Tibial nerve (tissue), 4 donors: ENCODE measurements at regions not wholly inside any gene's neighbourhood (a gene's known extent, or its start where the extent isn't known, plus 50 kb on each side); places are given as distances from the start of the nearest gene placed in this dataset.

Experiments
- EP300 ChIP-seq, 2 donors: sonication (generic); formaldehyde crosslinking; IDR thresholded peaks; one replicate each; pipeline ENCODE4 v1.6.1; 2017; ENCODE audit warnings: antibody characterized with exemption in 2 of 2, mild to moderate bottlenecking in 1 of 2
- TF ChIP-seq, protein P1 (sequence below), 5 experiments: fragments of 200-600 bp in 3 of 5; fragments of 450-650 bp in 2 of 5; sonication (generic) in 3 of 5; IDR thresholded peaks; one replicate each; pipeline ENCODE4 v1.5.1; 2016 to 2019; ENCODE audit warnings: antibody characterized with exemption in 5 of 5, mild to moderate bottlenecking in 3 of 5, moderate library complexity in 2 of 5

DNA sequence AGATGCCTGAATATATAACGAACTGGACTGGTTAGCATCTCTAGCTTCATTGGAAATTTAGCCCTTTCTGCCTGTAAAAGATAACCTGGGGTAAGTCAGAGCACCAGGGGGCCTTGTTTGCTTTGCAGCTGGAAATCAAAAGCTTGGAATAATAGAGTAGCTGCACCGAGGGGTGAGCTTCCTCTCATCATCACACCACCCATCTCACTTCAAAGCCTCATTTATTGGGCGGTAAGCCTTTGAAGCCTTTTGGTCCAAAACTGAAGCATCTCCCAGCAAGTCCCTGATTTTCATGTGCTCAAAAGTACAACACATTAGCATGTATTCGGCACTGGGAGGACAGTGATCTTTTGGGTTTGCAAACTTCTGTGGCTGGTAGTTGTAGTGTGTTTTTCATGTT, 405.1 kb downstream of the FOXO1 start:
- TF ChIP-seq EP300 (IDR thresholded peaks at IDR 0.05), result no peak
- TF ChIP-seq, protein P1, sequence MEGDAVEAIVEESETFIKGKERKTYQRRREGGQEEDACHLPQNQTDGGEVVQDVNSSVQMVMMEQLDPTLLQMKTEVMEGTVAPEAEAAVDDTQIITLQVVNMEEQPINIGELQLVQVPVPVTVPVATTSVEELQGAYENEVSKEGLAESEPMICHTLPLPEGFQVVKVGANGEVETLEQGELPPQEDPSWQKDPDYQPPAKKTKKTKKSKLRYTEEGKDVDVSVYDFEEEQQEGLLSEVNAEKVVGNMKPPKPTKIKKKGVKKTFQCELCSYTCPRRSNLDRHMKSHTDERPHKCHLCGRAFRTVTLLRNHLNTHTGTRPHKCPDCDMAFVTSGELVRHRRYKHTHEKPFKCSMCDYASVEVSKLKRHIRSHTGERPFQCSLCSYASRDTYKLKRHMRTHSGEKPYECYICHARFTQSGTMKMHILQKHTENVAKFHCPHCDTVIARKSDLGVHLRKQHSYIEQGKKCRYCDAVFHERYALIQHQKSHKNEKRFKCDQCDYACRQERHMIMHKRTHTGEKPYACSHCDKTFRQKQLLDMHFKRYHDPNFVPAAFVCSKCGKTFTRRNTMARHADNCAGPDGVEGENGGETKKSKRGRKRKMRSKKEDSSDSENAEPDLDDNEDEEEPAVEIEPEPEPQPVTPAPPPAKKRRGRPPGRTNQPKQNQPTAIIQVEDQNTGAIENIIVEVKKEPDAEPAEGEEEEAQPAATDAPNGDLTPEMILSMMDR (IDR thresholded peaks at IDR 0.05), result no peak
